ELF-1 (cell line): ENCODE measurements at regions not wholly inside any gene's neighbourhood (a gene's known extent, or its start where the extent isn't known, plus 50 kb on each side); places are given as distances from the start of the nearest gene placed in this dataset.

ENCODE experiments used
- DNase-seq: peaks from one replicate; pipeline ENCODE4 v3.0.0-alpha.2; 2016; ENCODE audit warnings: low read depth, low spot score

DNA sequence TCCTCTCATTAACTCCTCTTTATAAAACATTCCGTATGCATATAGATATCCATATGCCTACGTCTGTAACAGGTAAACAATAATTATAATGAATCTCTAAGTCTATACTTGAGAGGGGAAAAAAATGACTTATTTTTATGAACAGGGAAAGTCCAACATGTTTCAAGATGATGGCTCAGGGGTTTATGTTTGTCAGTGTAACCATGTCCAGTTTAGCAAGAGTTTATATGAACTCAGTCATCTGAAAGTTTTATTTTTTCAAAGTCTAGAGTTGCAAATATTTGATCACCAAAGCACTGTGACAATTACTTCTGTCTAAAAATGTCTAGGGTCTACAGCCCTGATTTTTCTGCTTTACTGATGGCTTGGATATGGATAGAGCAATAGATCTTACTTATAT is 559.4 kb upstream of the KCNMB2 start:
- DNase-seq: no peak

- DNase-seq: no peak
These were observed 558.7 kb upstream of the KCNMB2 start for GRCh38 chr3:177977381-177978158.

DNA sequence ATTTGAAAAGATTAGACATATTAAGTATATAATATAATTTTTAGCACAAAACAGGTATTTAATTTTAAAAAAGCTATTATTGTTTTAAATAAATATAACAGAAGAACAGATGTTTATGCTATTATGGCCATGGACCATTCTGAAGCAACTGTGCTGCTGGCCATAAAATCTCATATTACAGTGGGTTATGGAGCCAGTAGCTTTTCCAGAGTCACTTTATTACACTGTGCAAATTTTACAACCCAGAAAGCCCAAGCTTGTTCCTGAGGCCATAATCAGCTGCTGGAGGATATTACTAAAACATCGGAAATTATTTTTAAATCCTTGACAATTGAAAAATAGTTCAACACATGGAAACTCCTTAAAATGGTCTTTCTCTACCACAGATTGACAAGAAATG is 557.3 kb upstream of the KCNMB2 start:
- DNase-seq: no peak

- no peak for DNase-seq
These were observed 556.5 kb upstream of the KCNMB2 start for GRCh38 chr3:177979703-177980102.

DNA sequence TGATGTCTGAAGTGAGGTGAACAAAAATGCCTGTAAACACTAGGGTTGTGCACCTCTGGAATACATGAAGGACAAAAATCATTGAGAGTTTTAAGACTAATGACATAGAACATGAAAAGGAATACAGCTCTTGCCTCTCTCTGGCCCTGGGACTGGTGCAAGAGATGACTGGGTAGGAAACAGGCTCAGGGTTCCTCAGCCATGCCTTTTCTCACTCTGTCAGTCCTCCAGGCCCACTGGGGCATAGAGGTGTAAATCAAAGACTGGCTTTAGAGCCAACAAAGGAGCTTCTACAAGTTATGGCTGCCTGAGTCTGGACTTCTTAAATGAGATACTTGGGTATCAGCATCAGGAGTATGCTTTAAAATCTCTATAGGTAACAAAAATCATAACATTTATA is 554.7 kb upstream of the KCNMB2 start:
- DNase-seq: no peak

GRCh38 chr3:177982034-177982433 is 554.2 kb upstream of the KCNMB2 start:
- DNase-seq: no peak

- no peak for DNase-seq
These were observed 552.9 kb upstream of the KCNMB2 start for GRCh38 chr3:177983320-177983719.

GRCh38 chr3:177992993-177993970 is 543.0 kb upstream of the KCNMB2 start:
- no peak for DNase-seq

- DNase-seq: no peak
These were observed 541.3 kb upstream of the KCNMB2 start for GRCh38 chr3:177994976-177995375.

DNA sequence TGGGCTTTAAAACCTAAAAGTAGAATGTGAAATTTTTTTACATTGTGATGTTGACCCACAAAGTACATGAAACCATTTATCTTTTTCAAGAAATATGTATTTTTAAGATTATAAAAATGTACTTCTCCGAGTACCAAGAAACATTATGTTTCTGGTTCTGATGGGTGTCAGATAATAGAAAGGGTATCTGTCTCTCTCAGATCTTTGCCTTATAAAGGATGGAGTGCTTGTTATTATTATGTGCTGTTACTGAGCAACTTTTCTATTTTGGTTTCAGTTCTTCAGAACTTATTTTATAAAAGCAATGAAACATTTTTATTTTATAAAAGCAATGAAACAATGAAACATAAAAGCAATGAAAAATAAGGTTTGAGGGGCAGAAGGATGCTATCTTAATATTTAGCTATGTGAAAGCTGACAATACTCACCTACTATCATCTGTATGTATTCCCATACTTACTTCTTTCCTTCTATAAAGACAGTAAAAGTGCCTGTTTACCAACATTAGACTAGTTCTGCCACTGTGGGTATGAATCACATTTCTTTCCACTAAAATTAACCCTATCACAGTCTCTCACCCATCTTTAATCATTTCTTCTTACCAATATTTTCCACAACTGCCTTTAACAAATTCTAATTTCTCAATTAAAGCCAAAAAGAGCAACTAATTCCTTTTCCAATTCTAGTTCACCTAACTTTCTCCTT is 540.7 kb upstream of the KCNMB2 start:
- DNase-seq: no peak

- no peak for DNase-seq
These were observed 534.5 kb upstream of the KCNMB2 start for GRCh38 chr3:178001670-178002101.

- DNase-seq: no peak
These were observed 534.1 kb upstream of the KCNMB2 start for GRCh38 chr3:178002113-178002512.

DNA sequence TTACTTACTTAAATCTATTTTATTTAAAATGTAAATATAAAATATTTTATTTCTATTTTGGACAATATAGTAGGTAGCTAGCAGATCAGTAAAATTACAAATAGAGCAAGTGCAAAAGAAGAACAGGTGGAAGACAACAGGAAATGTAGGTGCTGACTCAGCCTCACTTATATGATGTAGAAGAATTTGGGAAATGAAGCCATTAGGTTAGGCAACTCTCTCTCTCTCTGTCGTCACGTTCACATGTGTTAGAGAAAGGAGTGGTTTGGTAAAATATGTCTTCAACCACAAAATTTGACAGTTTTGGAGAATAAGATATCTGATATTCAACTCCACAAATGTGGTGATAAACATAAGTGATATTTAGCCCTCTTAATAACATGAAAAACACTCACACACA is 532.5 kb upstream of the KCNMB2 start:
- DNase-seq: no peak

GRCh38 chr3:178005961-178006360 is 530.3 kb upstream of the KCNMB2 start:
- no peak for DNase-seq

DNA sequence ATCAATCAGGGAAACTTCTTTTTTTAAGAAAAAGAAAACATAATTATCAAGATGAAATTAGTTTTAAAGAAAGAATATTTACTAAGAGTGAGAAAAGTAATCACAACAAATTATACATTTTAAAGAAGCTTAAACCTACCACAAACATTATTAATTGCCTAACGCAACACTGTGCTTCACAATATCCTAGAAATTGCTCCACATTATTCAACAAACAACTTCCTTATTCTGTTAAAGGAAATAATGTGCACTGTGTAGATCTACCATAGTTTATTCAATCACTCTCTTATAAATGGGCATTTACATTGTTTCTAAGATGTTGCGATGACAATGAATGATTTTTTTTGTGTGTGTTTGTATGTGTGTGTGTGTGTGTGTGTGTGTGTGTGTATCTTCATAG is 525.9 kb upstream of the KCNMB2 start:
- DNase-seq: no peak

DNA sequence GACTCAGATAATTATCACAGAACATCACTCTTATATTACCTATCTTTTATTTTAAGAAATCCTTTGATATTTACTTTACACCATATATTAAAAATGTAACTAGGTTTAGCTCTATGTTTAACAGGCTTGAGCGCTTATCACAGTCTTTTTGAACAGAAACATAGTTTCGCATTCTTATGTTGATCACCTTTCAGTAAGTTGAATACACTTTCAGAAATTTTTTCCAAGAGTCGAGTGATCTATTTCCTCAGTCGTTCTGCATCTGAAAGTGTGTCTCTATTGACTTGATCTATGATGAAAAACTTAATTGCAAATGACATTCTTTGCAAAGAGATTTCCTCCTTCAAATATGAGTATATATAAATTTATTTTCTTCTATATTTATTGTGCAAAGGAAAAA is 516.6 kb upstream of the KCNMB2 start:
- DNase-seq: no peak

GRCh38 chr3:178022599-178022998 is 513.6 kb upstream of the KCNMB2 start:
- DNase-seq: no peak

- no peak for DNase-seq
These were observed 507.3 kb upstream of the KCNMB2 start for GRCh38 chr3:178028933-178029332.

DNA sequence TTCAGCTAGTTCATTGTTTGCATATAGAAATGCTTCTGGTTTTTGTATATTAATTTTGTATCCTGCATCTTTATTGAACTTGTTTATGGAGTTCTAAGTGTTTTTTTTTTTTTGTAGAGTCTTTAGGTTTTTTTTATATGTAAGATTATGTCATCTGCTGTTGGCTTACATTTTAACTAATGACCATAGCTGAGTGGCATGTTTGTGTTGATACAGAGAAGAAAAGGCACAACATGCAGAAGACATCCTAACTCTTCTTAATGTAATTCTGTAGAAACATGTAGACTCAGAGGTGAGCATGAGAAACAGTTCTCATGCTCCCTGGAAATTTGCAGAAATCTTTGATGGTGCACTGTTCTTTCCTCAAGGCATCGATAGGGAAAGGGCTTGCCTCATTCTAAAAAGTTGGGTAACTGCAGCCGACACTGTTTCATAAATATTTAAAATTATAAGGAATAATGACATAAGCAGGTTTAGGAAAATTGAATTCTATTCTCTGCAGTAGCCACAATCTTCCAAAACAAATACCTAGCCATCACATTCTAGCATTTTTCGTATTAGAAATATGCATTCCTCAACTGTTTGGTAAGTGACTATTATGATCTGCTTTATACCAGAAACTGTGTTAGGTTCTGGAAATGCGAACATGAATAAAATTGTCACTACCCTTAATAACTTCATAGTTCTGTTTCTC is 499.6 kb upstream of the KCNMB2 start:
- DNase-seq: no peak

- no peak for DNase-seq
These were observed 494.3 kb upstream of the KCNMB2 start for GRCh38 chr3:178041931-178042330.

DNA sequence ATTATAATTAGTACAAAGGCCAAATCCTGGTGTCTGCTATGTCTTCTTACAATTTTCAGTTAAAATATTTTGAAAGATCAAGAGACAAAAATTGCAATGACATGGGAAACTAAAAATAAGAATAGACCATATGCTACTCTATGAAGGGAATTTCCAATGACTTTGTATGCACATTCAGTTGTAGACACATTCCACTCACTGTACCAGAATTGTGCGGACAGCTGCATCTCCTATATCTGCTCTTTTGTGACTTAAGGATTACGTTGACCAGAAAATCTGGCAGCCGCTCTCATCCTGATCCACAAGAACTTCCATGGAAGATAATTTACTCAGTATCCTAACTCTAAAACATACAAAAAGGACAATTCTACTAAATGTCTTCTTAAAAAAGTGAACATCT is 493.9 kb upstream of the KCNMB2 start:
- DNase-seq: no peak
